Karpas-422 (cell line): ENCODE measurements at regions not wholly inside any gene's neighbourhood (a gene's known extent, or its start where the extent isn't known, plus 50 kb on each side); places are given as distances from the start of the nearest gene placed in this dataset.
"Not testable (repeated sequence)": the region's sequence is repeated elsewhere in the genome, so short reads cannot be mapped to it uniquely, and the experiment has no call there.

ENCODE experiments used
- DNase-seq: peaks from one replicate; pipeline ENCODE4 v3.0.0-alpha.2; 2015
- H2AFZ ChIP-seq: fragments of 200-600 bp; sonication (generic); 2 replicates; pipeline ENCODE4 v1.6.1; 2014; ENCODE audit warnings: antibody characterized with exemption, low read length, mixed read lengths
- H3K27ac ChIP-seq: fragments of 200-600 bp; sonication (generic); 2 replicates; pipeline ENCODE4 v1.5.1; 2014; ENCODE audit warnings: mild to moderate bottlenecking, low read length, moderate library complexity
- H3K27me3 ChIP-seq: fragments of 200-600 bp; sonication (generic); 2 replicates; pipeline ENCODE4 v1.6.1; 2014; ENCODE audit warnings: low read length, mixed read lengths
- H3K36me3 ChIP-seq: fragments of 200-600 bp; sonication (generic); 2 replicates; pipeline ENCODE4 v1.6.1; 2014; ENCODE audit warnings: low read length, mixed read lengths; ENCODE audit not compliant: insufficient read depth
- H3K4me1 ChIP-seq: fragments of 200-600 bp; sonication (generic); 2 replicates; pipeline ENCODE4 v1.6.1; 2014; ENCODE audit warnings: mild to moderate bottlenecking, low read length, mixed read lengths
- H3K4me2 ChIP-seq: fragments of 200-600 bp; sonication (generic); 2 replicates; pipeline ENCODE4 v1.6.1; 2014; ENCODE audit warnings: low read length, low read depth, mild to moderate bottlenecking; ENCODE audit not compliant: poor library complexity, severe bottlenecking
- H3K4me3 ChIP-seq: fragments of 200-600 bp; sonication (generic); 2 replicates; pipeline ENCODE4 v1.5.1; 2014; ENCODE audit warnings: mild to moderate bottlenecking, antibody characterized with exemption, low read length, mixed read lengths
- H3K79me2 ChIP-seq: fragments of 200-600 bp; sonication (generic); 2 replicates; pipeline ENCODE4 v1.6.1; 2014; ENCODE audit warnings: mild to moderate bottlenecking, low read length, mixed read lengths
- H3K9ac ChIP-seq: fragments of 200-600 bp; sonication (generic); 2 replicates; pipeline ENCODE4 v1.6.0; 2014; ENCODE audit warnings: low read length
- H3K9me2 ChIP-seq: fragments of 200-600 bp; sonication (generic), shearing (Covaris generic); replicated peaks from 2 replicates; pipeline ENCODE4 v1.6.0; 2014; ENCODE audit warnings: mild to moderate bottlenecking, low read length, moderate library complexity; ENCODE audit not compliant: insufficient read depth
- H3K9me3 ChIP-seq: fragments of 300-700, 200-600 bp; sonication (generic); 2 replicates; pipeline ENCODE4 v1.6.1; 2014; ENCODE audit warnings: low read length, mixed read lengths
- H4K20me1 ChIP-seq: fragments of 200-600 bp; sonication (generic); 2 replicates; pipeline ENCODE4 v1.6.1; 2014; ENCODE audit warnings: mild to moderate bottlenecking, antibody characterized with exemption, low read length, low read depth; ENCODE audit not compliant: insufficient read depth

GRCh38 chr2:212815453-212815852 lies 276.9 kb upstream of the ERBB4 start:
- no peaks in the 10 kb centered on the region for H3K9me2 ChIP-seq
- no peaks in the 10 kb centered on the region for H3K27me3 ChIP-seq
- no peak overlapping the region for H3K4me3 ChIP-seq
- DNase-seq: no peak
- H3K4me1 ChIP-seq: no peaks in the 10 kb centered on the region
- no peak overlapping the region for H3K27ac ChIP-seq
- no peak overlapping the region for H3K9ac ChIP-seq
- H3K9me3 ChIP-seq: no peaks in the 10 kb centered on the region
- no peaks in the 10 kb centered on the region for H3K36me3 ChIP-seq
- no peaks in the 10 kb centered on the region for H3K79me2 ChIP-seq
- no peaks in the 10 kb centered on the region for H4K20me1 ChIP-seq
- H3K4me2 ChIP-seq: no peak overlapping the region
- no peak overlapping the region for H2AFZ ChIP-seq

GRCh38 chr2:212814941-212815340 lies 276.3 kb upstream of the ERBB4 start:
- H3K4me3 ChIP-seq: no peak overlapping the region

GRCh38 chr2:212811921-212812320 lies 273.3 kb upstream of the ERBB4 start:
- Histone ChIP-seq H3K36me3 (no peaks in the 10 kb centered on the region), H3K79me2 (no peaks in the 10 kb centered on the region), H3K4me1 (no peaks in the 10 kb centered on the region), H3K9ac (no peak overlapping the region), H3K27me3 (no peaks in the 10 kb centered on the region), H3K9me3 (no peaks in the 10 kb centered on the region), H4K20me1 (no peaks in the 10 kb centered on the region), H3K27ac (no peak overlapping the region), H3K4me3 (no peak overlapping the region), H3K9me2 (no peaks in the 10 kb centered on the region; the same call in 1 of the 2 replicates), H3K4me2 (no peak overlapping the region), H2AFZ (no peak overlapping the region)
- no peak for DNase-seq

More at GRCh38 chr2:212814941-212815340, 276.3 kb upstream of the ERBB4 start:
- Histone ChIP-seq H3K79me2 (no peaks in the 10 kb centered on the region), H3K27me3 (no peaks in the 10 kb centered on the region), H4K20me1 (no peaks in the 10 kb centered on the region), H3K4me2 (no peak overlapping the region), H3K9me2 (no peaks in the 10 kb centered on the region), H3K27ac (no peak overlapping the region), H3K9me3 (no peaks in the 10 kb centered on the region), H2AFZ (no peak overlapping the region), H3K4me1 (no peaks in the 10 kb centered on the region), H3K9ac (no peak overlapping the region), H3K36me3 (no peaks in the 10 kb centered on the region)
- DNase-seq: no peak

GRCh38 chr2:212811036-212811805 lies 272.6 kb upstream of the ERBB4 start:
- no peaks in the 10 kb centered on the region for H3K4me1 ChIP-seq
- no peaks in the 10 kb centered on the region for H4K20me1 ChIP-seq
- no peak overlapping the region for H2AFZ ChIP-seq
- no peak overlapping the region for H3K27ac ChIP-seq
- no peak for DNase-seq
- no peaks in the 10 kb centered on the region for H3K9me3 ChIP-seq
- no peaks in the 10 kb centered on the region; the same call in 1 of the 2 replicates for H3K9me2 ChIP-seq
- H3K4me2 ChIP-seq: no peak overlapping the region
- no peaks in the 10 kb centered on the region for H3K36me3 ChIP-seq
- no peaks in the 10 kb centered on the region for H3K79me2 ChIP-seq
- H3K27me3 ChIP-seq: no peaks in the 10 kb centered on the region
- H3K9ac ChIP-seq: no peak overlapping the region
- no peak overlapping the region for H3K4me3 ChIP-seq

GRCh38 chr2:212797484-212798205 lies 259.0 kb upstream of the ERBB4 start:
- H2AFZ ChIP-seq: no peak overlapping the region
- no peak overlapping the region for H3K4me3 ChIP-seq
- H4K20me1 ChIP-seq: no peaks in the 10 kb centered on the region
- DNase-seq: no peak
- H3K27me3 ChIP-seq: no peaks in the 10 kb centered on the region
- H3K9me3 ChIP-seq: peaks cover 2% of the 10 kb centered on the region; the same call in 1 of the 2 replicates
- H3K9ac ChIP-seq: no peak overlapping the region
- H3K79me2 ChIP-seq: no peaks in the 10 kb centered on the region
- no peaks in the 10 kb centered on the region for H3K4me1 ChIP-seq
- no peaks in the 10 kb centered on the region for H3K36me3 ChIP-seq
- no peaks in the 10 kb centered on the region for H3K9me2 ChIP-seq
- H3K4me2 ChIP-seq: no peak overlapping the region
- no peak overlapping the region for H3K27ac ChIP-seq

GRCh38 chr2:212794471-212794870 lies 255.9 kb upstream of the ERBB4 start:
- Histone ChIP-seq H3K27ac (no peak overlapping the region), H3K4me1 (no peaks in the 10 kb centered on the region), H3K27me3 (no peaks in the 10 kb centered on the region), H3K4me3 (no peak overlapping the region), H3K9ac (no peak overlapping the region), H4K20me1 (no peaks in the 10 kb centered on the region), H3K36me3 (no peaks in the 10 kb centered on the region), H3K9me3 (no peaks in the 10 kb centered on the region; the same call in 1 of the 2 replicates), H3K9me2 (no peaks in the 10 kb centered on the region), H3K79me2 (no peaks in the 10 kb centered on the region), H2AFZ (no peak overlapping the region), H3K4me2 (no peak overlapping the region)
- DNase-seq: no peak

GRCh38 chr2:212791569-212791968 lies 253.0 kb upstream of the ERBB4 start:
- Histone ChIP-seq H3K4me2 (no peak overlapping the region), H3K27ac (no peak overlapping the region), H2AFZ (no peak overlapping the region), H3K36me3 (no peaks in the 10 kb centered on the region), H3K27me3 (no peaks in the 10 kb centered on the region), H3K9me3 (no peaks in the 10 kb centered on the region; the same call in 1 of the 2 replicates), H3K9me2 (no peaks in the 10 kb centered on the region), H3K4me3 (no peak overlapping the region), H3K4me1 (no peaks in the 10 kb centered on the region), H3K79me2 (no peaks in the 10 kb centered on the region), H4K20me1 (no peaks in the 10 kb centered on the region), H3K9ac (no peak overlapping the region)
- no peak for DNase-seq

GRCh38 chr2:212786088-212786487 lies 247.5 kb upstream of the ERBB4 start:
- not testable (repeated sequence) for H3K9ac ChIP-seq, H3K27ac ChIP-seq, H3K4me3 ChIP-seq

More at GRCh38 chr2:212786088-212786487, 247.5 kb upstream of the ERBB4 start:
- H2AFZ ChIP-seq, H3K9me2 ChIP-seq, H3K36me3 ChIP-seq, H3K79me2 ChIP-seq, H3K4me2 ChIP-seq, H3K4me1 ChIP-seq, DNase-seq, H4K20me1 ChIP-seq, H3K9me3 ChIP-seq, H3K27me3 ChIP-seq: not testable (repeated sequence)
